ENCODE measurements at regions not wholly inside any gene's neighbourhood (a gene's known extent, or its start where the extent isn't known, plus 50 kb on each side); places are given as distances from the start of the nearest gene placed in this dataset.

DNA sequence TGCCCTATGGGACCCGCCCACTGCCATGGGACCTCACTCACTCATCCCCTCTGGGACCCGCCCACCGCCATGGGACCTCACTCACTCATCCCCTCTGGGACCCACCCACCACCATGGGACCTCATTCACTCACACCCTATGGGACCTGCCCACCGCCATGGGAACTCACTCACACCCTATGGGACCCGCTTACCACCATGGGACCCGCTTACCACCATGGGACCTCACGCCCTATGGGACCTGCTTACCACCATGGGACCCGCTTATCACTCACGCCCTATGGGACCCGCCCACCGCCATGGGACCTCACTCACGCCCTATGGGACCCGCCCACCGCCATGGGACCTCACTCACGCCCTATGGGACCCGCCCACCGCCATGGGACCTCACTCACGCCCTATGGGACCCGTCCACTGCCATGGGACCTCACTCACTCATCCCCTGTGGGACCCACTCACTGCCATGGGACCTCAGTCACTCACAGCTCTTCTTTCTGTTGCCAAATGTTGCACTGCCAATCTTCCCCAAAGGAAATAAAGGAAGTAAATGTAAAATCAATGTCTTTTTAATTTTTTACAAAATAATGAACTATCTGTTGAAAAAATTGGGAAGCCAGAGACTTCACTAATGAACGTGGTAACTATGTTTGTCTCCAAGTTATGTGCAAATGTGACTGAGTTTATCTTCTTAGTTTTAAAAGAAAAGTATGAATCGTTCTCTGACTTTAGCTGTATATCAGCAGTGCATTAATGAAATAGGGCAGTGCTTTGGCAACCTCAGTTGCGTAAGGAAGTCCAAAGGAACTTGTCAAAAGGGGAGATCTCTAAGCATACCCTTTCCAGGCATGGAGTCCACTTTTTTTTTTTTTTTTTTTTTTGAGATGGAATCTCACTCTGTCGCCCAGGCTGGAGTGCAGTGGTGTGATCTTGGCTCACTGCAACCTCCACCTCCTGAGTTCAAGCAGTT is 101.5 kb upstream of the MGAT5 start:
- TF ChIP-seq, protein P1, sequence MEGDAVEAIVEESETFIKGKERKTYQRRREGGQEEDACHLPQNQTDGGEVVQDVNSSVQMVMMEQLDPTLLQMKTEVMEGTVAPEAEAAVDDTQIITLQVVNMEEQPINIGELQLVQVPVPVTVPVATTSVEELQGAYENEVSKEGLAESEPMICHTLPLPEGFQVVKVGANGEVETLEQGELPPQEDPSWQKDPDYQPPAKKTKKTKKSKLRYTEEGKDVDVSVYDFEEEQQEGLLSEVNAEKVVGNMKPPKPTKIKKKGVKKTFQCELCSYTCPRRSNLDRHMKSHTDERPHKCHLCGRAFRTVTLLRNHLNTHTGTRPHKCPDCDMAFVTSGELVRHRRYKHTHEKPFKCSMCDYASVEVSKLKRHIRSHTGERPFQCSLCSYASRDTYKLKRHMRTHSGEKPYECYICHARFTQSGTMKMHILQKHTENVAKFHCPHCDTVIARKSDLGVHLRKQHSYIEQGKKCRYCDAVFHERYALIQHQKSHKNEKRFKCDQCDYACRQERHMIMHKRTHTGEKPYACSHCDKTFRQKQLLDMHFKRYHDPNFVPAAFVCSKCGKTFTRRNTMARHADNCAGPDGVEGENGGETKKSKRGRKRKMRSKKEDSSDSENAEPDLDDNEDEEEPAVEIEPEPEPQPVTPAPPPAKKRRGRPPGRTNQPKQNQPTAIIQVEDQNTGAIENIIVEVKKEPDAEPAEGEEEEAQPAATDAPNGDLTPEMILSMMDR (IDR thresholded peaks at IDR 0.05): no peak

DNA sequence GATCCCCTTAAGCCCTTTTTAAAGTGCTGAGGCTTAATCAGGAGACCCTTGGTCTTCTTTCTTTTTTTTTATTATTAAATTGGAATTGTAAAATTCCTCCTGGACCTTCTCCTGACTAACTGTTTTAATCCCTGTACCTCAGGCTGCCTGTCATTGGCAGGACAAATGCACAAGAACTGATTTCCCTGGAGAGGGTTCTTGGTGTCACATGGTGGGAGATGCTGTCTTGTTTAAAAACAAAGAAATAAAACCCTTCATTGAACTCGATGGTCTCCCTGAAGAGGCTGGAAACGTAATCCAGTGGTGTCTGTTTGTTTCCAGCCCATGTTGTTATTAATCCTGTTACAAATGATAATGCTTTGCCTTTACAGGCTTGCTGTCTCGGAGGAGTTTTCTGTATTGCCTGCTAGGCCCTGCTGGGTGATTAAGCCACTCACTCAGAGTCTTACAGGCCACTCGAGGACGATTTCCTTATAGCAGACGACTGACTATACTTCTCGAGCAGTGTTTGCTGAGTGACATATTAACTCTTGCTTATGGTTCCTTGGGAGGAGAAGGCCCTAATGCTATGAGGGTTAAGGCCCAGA is 100.5 kb upstream of the MGAT5 start:
- TF ChIP-seq, protein P1 (IDR thresholded peaks at IDR 0.05): no peak

DNA sequence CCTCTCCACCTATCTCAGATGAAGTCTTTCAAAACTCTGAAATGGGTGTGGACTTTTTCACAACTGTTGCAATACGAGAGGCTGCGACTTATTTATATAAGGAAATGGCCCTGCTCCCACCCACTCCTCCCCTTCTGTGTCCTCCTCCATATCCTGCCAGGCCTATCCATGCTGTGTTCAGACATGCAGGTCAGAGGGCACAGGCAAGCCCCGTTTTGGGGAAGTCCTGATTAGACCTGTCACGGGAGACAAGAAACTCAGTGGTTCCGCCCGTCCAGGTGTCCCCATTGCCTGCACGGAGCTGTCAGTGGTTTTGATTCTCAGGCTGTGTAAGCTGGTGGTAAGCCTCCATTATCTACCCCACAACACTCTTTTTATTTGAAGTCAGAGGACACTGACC is 99.6 kb upstream of the MGAT5 start:
- TF ChIP-seq, protein P1 (IDR thresholded peaks at IDR 0.05): no peak

DNA sequence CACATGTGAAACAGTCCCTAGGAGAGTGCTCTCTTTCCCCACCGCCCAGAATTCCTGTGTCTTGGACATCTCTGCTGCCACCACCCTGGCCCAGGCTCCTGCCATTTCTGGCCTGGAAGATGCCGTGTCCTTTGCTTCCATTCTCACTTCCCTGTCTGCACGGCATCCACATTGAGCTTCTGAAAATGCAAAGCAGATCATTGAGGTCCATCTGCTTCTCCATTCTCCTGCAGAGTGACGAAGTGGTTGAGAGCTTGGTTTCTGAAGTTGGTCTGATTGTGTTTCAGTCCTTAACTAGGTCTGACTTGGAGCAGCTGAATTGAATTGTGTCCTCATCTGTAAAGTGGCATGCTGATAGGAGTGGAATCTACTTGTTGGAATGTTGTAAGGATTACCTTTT is 98.7 kb upstream of the MGAT5 start:
- TF ChIP-seq, protein P1 (IDR thresholded peaks at IDR 0.05): no peak

DNA sequence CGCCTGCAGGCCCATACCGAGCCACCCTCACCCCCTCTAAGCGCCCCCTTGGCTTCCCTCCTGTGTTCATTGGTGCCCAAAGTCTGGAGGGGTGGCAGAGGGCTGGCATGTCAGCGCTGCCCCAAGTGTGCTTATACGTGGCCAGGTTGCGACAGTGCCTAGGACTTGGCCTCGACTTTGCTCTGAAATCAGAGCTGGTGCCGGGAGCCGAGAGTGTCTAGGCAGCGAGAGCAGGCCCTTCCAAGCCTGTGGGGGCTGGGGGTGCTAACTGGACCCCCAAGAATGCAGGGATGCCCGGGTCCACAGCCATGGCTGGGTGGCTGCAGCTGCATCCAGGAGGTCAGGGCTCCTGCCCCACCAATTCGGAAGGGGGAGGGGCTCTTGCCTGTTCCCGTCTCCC is 95.6 kb upstream of the MGAT5 start:
- TF ChIP-seq, protein P1 (IDR thresholded peaks at IDR 0.05): no peak

DNA sequence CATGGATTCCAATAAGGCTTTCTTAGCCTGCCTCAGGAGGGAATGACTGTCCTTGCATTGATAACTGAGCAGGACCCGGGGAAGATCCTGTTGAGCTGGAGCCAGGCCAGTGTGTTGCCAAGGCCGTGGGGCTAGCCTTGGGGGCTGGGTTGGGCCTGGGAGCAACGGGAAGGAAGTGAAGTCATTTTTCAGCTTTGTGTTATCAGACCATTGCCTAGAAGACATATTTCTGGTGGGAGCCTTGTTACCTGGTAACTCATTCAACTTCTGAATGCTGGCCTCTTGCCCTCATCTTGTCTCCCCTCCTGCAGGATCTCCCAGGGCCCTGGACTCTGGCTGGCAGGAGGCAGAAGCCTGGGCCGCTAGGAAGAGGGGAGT is 92.7 kb upstream of the MGAT5 start:
- TF ChIP-seq, protein P1 (IDR thresholded peaks at IDR 0.05): no peak

DNA sequence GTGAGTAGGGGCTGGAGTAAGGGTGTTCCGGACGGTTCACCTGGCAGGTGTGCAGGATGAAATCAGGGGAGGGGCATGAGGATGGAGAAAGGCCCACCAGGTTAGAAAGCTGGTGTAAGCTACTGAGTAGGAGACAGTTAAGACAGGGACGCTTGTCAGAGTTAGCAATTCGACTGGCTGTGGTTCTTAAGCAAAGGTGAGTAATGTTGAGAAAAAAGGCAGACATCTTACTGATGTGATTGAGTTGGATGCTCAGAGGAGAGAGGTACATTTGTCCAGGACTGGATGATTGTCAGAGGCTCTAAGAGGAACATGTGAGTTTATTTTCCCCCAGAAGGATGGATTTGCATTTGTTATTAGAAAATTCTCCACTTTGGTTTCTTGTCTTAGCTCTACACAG is 90.5 kb upstream of the MGAT5 start:
- TF ChIP-seq, protein P1 (IDR thresholded peaks at IDR 0.05): no peak
